Astrocyte (in vitro differentiated cells and primary cell): ENCODE measurements at regions not wholly inside any gene's neighbourhood (a gene's known extent, or its start where the extent isn't known, plus 50 kb on each side); places are given as distances from the start of the nearest gene placed in this dataset.

Experiments
- EZH2 ChIP-seq: IDR thresholded peaks from 2 replicates; pipeline ENCODE4 v1.6.1; 2012; ENCODE audit warnings: mild to moderate bottlenecking, low read length, inconsistent platforms; ENCODE audit not compliant: insufficient read depth
- TF ChIP-seq, protein P1 (sequence below): IDR thresholded peaks from 2 replicates; pipeline ENCODE4 v1.5.1; 2011; ENCODE audit warnings: low read depth, mild to moderate bottlenecking, inconsistent platforms, low read length, moderate library complexity; ENCODE audit not compliant: insufficient read depth

- TF ChIP-seq, protein P1, sequence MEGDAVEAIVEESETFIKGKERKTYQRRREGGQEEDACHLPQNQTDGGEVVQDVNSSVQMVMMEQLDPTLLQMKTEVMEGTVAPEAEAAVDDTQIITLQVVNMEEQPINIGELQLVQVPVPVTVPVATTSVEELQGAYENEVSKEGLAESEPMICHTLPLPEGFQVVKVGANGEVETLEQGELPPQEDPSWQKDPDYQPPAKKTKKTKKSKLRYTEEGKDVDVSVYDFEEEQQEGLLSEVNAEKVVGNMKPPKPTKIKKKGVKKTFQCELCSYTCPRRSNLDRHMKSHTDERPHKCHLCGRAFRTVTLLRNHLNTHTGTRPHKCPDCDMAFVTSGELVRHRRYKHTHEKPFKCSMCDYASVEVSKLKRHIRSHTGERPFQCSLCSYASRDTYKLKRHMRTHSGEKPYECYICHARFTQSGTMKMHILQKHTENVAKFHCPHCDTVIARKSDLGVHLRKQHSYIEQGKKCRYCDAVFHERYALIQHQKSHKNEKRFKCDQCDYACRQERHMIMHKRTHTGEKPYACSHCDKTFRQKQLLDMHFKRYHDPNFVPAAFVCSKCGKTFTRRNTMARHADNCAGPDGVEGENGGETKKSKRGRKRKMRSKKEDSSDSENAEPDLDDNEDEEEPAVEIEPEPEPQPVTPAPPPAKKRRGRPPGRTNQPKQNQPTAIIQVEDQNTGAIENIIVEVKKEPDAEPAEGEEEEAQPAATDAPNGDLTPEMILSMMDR: no peak
- TF ChIP-seq EZH2: no peak
Measured at GRCh38 chr2:129906861-129907235, 72.6 kb upstream of the RAB6C start.
